SU-DHL-6 (cell line): ENCODE measurements at regions not wholly inside any gene's neighbourhood (a gene's known extent, or its start where the extent isn't known, plus 50 kb on each side); places are given as distances from the start of the nearest gene placed in this dataset.

Source experiments
- H2AFZ ChIP-seq: fragments of 200-600 bp; sonication (generic); 2 replicates; pipeline ENCODE4 v1.6.1; 2014; ENCODE audit warnings: low read depth, mild to moderate bottlenecking, moderate library complexity, mixed read lengths, antibody characterized with exemption, low read length; ENCODE audit not compliant: severe bottlenecking
- H3F3A ChIP-seq: fragments of 200-600 bp; shearing (Covaris generic); 2 replicates; pipeline ENCODE4 v1.6.0; 2016; ENCODE audit warnings: antibody characterized with exemption, mild to moderate bottlenecking; ENCODE audit not compliant: insufficient read depth
- H3K27ac ChIP-seq: fragments of 200-600 bp; sonication (generic); 2 replicates; pipeline ENCODE4 v1.5.1; 2016; ENCODE audit warnings: low read depth, mild to moderate bottlenecking, low read length, moderate library complexity, mixed read lengths
- H3K27me3 ChIP-seq: fragments of 200-600 bp; sonication (generic), shearing (Covaris generic); 2 replicates; pipeline ENCODE4 v1.6.0; 2014; ENCODE audit warnings: mild to moderate bottlenecking, low read length
- H3K36me3 ChIP-seq: fragments of 200-600 bp; sonication (generic); 2 replicates; pipeline ENCODE4 v1.6.1; 2014; ENCODE audit warnings: mild to moderate bottlenecking, low read length, mixed read lengths
- H3K4me2 ChIP-seq: fragments of 300-600, 200-600 bp; shearing (Covaris generic), sonication (generic); 2 replicates; pipeline ENCODE4 v1.6.0; 2014; ENCODE audit warnings: low read length, low read depth, mild to moderate bottlenecking; ENCODE audit not compliant: poor library complexity, severe bottlenecking
- H3K4me3 ChIP-seq: fragments of 200-600 bp; sonication (generic); 2 replicates; pipeline ENCODE4 v1.5.1; 2014; ENCODE audit warnings: antibody characterized with exemption, low read length, mild to moderate bottlenecking, mixed read lengths; ENCODE audit not compliant: insufficient read depth, poor library complexity, severe bottlenecking
- H3K79me2 ChIP-seq: fragments of 200-600 bp; sonication (generic); 2 replicates; pipeline ENCODE4 v1.6.1; 2014; ENCODE audit warnings: mild to moderate bottlenecking, low read length, moderate library complexity; ENCODE audit not compliant: insufficient read depth
- H3K9ac ChIP-seq: fragments of 200-600 bp; sonication (generic); 2 replicates; pipeline ENCODE4 v1.7.0; 2014; ENCODE audit warnings: mild to moderate bottlenecking, low read length
- H3K9me2 ChIP-seq: fragments of 200-600 bp; sonication (generic); replicated peaks from 2 replicates; pipeline ENCODE4 v1.6.1; 2014; ENCODE audit warnings: low read length; ENCODE audit not compliant: insufficient read depth
- H3K9me3 ChIP-seq: fragments of 200-600 bp; sonication (generic); 2 replicates; pipeline ENCODE4 v1.6.1; 2014; ENCODE audit warnings: low read length, mixed read lengths; ENCODE audit not compliant: insufficient read depth
- H4K20me1 ChIP-seq: fragments of 200-600 bp; sonication (generic); 2 replicates; pipeline ENCODE4 v1.6.1; 2014; ENCODE audit warnings: low read depth, mild to moderate bottlenecking, antibody characterized with exemption, low read length, moderate library complexity, mixed read lengths
- EZH2phosphoT487 ChIP-seq: fragments of 200-600 bp; sonication (generic), shearing (Covaris generic); conservative IDR thresholded peaks from 2 replicates; pipeline ENCODE4 v1.6.1; 2018; ENCODE audit warnings: mild to moderate bottlenecking, antibody characterized with exemption, low read length, moderate library complexity, mixed read lengths
- TF ChIP-seq, protein P1 (sequence below): fragments of 200-600 bp; sonication (generic); IDR thresholded peaks from one replicate; pipeline ENCODE4 v1.5.1; 2017; ENCODE audit warnings: antibody characterized with exemption, mild to moderate bottlenecking, low read length, moderate library complexity; ENCODE audit not compliant: insufficient read depth, poor library complexity, severe bottlenecking

DNA sequence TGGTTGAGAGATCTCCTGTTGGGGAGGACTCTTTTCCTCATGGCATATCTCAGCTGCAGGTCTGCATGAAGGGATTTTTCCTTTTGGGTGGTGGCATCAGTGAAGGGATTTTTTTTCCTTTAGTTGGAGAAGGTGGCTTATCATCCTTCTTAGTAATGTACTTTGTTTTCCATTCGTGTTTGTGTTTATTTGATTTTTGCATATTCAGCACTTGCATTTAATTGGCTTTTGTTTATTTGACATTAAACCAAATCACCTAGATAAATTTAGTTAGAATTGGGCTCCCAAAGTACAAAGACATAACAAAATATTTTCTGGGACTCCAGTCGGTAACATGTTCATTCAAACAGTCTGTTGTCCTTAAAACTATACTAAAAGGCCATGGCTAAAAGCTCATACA, 56.2 kb upstream of the MANEA start:
- no peak overlapping the region for H3K4me3 ChIP-seq
- no peaks in the 10 kb centered on the region for H3K36me3 ChIP-seq
- H3F3A ChIP-seq: no peaks in the 10 kb centered on the region
- H3K4me2 ChIP-seq: no peak overlapping the region
- no peak overlapping the region for H3K9ac ChIP-seq
- H3K9me3 ChIP-seq: no peaks in the 10 kb centered on the region
- no peaks in the 10 kb centered on the region for H3K9me2 ChIP-seq
- no peaks in the 10 kb centered on the region for H3K79me2 ChIP-seq
- no peaks in the 10 kb centered on the region for H4K20me1 ChIP-seq
- TF ChIP-seq EZH2phosphoT487: no peak
- TF ChIP-seq, protein P1, sequence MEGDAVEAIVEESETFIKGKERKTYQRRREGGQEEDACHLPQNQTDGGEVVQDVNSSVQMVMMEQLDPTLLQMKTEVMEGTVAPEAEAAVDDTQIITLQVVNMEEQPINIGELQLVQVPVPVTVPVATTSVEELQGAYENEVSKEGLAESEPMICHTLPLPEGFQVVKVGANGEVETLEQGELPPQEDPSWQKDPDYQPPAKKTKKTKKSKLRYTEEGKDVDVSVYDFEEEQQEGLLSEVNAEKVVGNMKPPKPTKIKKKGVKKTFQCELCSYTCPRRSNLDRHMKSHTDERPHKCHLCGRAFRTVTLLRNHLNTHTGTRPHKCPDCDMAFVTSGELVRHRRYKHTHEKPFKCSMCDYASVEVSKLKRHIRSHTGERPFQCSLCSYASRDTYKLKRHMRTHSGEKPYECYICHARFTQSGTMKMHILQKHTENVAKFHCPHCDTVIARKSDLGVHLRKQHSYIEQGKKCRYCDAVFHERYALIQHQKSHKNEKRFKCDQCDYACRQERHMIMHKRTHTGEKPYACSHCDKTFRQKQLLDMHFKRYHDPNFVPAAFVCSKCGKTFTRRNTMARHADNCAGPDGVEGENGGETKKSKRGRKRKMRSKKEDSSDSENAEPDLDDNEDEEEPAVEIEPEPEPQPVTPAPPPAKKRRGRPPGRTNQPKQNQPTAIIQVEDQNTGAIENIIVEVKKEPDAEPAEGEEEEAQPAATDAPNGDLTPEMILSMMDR: no peak
- H2AFZ ChIP-seq: no peak overlapping the region
- H3K27me3 ChIP-seq: no peaks in the 10 kb centered on the region
- H3K27ac ChIP-seq: no peak overlapping the region
